ENCODE measurements at regions not wholly inside any gene's neighbourhood (a gene's known extent, or its start where the extent isn't known, plus 50 kb on each side); places are given as distances from the start of the nearest gene placed in this dataset.

GRCh38 chr11:11076879-11077278 lies 219.0 kb upstream of the ZBED5 start:
- DNase-seq: no peak

GRCh38 chr11:11076276-11076675 lies 218.4 kb upstream of the ZBED5 start:
- DNase-seq: no peak

GRCh38 chr11:11075515-11076171 lies 217.8 kb upstream of the ZBED5 start:
- DNase-seq: peak in 1 of 2 experiments; percentile 52

- peak in 1 of 2 experiments; percentile 70 for DNase-seq
Measured at GRCh38 chr11:11074686-11075335, 217.0 kb upstream of the ZBED5 start.

- DNase-seq: peak in 1 of 2 experiments; percentile 34
Measured at GRCh38 chr11:11073996-11074395, 216.1 kb upstream of the ZBED5 start.

- DNase-seq: no peak
Measured at GRCh38 chr11:11072067-11072466, 214.2 kb upstream of the ZBED5 start.

- no peak for DNase-seq
Measured at GRCh38 chr11:11071486-11071885, 213.6 kb upstream of the ZBED5 start.

GRCh38 chr11:11070976-11071375 lies 213.1 kb upstream of the ZBED5 start:
- peak in 1 of 2 experiments; percentile 45 for DNase-seq

- peak in 1 of 2 experiments; percentile 38 for DNase-seq
Measured at GRCh38 chr11:11069841-11070835, 212.3 kb upstream of the ZBED5 start.

GRCh38 chr11:11068113-11068512 lies 210.3 kb upstream of the ZBED5 start:
- DNase-seq: peak in 1 of 2 experiments; percentile 65

- DNase-seq: no peak
Measured at GRCh38 chr11:11065396-11065795, 207.5 kb upstream of the ZBED5 start.

- DNase-seq: no peak
Measured at GRCh38 chr11:11057472-11057854, 199.6 kb upstream of the ZBED5 start.

- DNase-seq: no peak
Measured at GRCh38 chr11:11056749-11057471, 199.1 kb upstream of the ZBED5 start.

- DNase-seq: no peak
Measured at GRCh38 chr11:11056316-11056715, 198.5 kb upstream of the ZBED5 start.

GRCh38 chr11:11047851-11048610 lies 190.2 kb upstream of the ZBED5 start:
- DNase-seq: no peak

GRCh38 chr11:11046781-11047180 lies 188.9 kb upstream of the ZBED5 start:
- no peak for DNase-seq

- peak in 1 of 2 experiments; percentile 76 for DNase-seq
Measured at GRCh38 chr11:11045156-11045930, 187.5 kb upstream of the ZBED5 start.

- DNase-seq: peak; percentile 84 to 88
Measured at GRCh38 chr11:11044137-11044855, 186.4 kb upstream of the ZBED5 start.

- DNase-seq: peak; percentile 86 to 94
Measured at GRCh38 chr11:11043721-11044120, 185.9 kb upstream of the ZBED5 start.

Data from NCI-H446 (cell line).